ENCODE measurements at regions not wholly inside any gene's neighbourhood (a gene's known extent, or its start where the extent isn't known, plus 50 kb on each side); places are given as distances from the start of the nearest gene placed in this dataset.

GRCh38 chr10:78960316-78960800 is 108.4 kb upstream of the ZMIZ1 start:
- no peaks in the 10 kb centered on the region for H3K79me2 ChIP-seq (ENCODE audit: control insufficient read depth, insufficient read depth, low read length)
- DNase-seq (no peak), ATAC-seq (ENCODE audit: low read depth) (no peak)
- peaks cover 29% of the 10 kb centered on the region for H3K27me3 Mint-ChIP-seq
- CTCF ChIA-PET, result no interaction called here
- no peak overlapping the region for H3K4me3 ChIP-seq (ENCODE audit: control extremely low read depth in 1 of 5, extremely low read depth in 1 of 5, insufficient read depth in 1 of 5, low read depth in 2 of 5, low read length in 4 of 5)
- H4K20me1 ChIP-seq (ENCODE audit: control insufficient read depth, insufficient read depth, low read length, poor library complexity, severe bottlenecking), result no peaks in the 10 kb centered on the region
- POLR2A ChIA-PET, result no interaction called here
- H3K9me3 Mint-ChIP-seq (ENCODE audit: insufficient read depth), result no peaks in the 10 kb centered on the region
- H3K9ac ChIP-seq (ENCODE audit: low read length), result no peak overlapping the region
- H3K9me3 ChIP-seq (ENCODE audit: control extremely low read depth in 1 of 3, control insufficient read depth in 2 of 3, insufficient read depth in 1 of 3, low read length in 2 of 3), result no peaks in the 10 kb centered on the region
- H2AFZ ChIP-seq (ENCODE audit: insufficient read depth, low read depth, low read length, poor library complexity, severe bottlenecking), result no peak overlapping the region
- TF ChIP-seq CTCF (IDR thresholded peaks at IDR 0.05), result no peak
- no peak for TF ChIP-seq EZH2 (IDR thresholded peaks at IDR 0.05; ENCODE audit: borderline replicate concordance, insufficient read depth, low read depth, low read length, poor library complexity, severe bottlenecking)
- peaks cover 0 to 14% (median 0%) of the 10 kb centered on the region in 4 experiments for H3K27me3 ChIP-seq (replicated peaks in 1 of 4; ENCODE audit: control extremely low read depth in 1 of 4, control insufficient read depth in 3 of 4, insufficient read depth in 4 of 4, low read length in 3 of 4)
- intact Hi-C loops (cut with micrococcal nuclease), result no loop called here
- no peak overlapping the region for H3K27ac Mint-ChIP-seq
- no peaks in the 10 kb centered on the region for H3K36me3 ChIP-seq (replicated peaks in 1 of 2; ENCODE audit: control extremely low read depth in 1 of 2, control insufficient read depth in 1 of 2, extremely low read depth in 1 of 2, insufficient read depth in 2 of 2, low read length in 1 of 2)
- no peak overlapping the region for H3K4me2 ChIP-seq (replicated peaks; ENCODE audit: low read depth, low read length, poor library complexity, severe bottlenecking)
- H3K4me3 Mint-ChIP-seq, result no peak overlapping the region
- H3K27ac ChIP-seq (ENCODE audit: low read length in 2 of 2), result no peak overlapping the region
- H3K4me1 Mint-ChIP-seq, result no peaks in the 10 kb centered on the region
- WGBS (ENCODE audit: insufficient coverage), result 75% methylated on average over 6 of the region's 7 CpGs
- no peaks in the 10 kb centered on the region for H3K4me1 ChIP-seq (ENCODE audit: control insufficient read depth in 2 of 2, insufficient read depth in 2 of 2, low read length in 2 of 2)

- intact Hi-C loops (cut with micrococcal nuclease), result no loop called here
- no peaks in the 10 kb centered on the region for H3K4me1 Mint-ChIP-seq
- CTCF ChIA-PET, result no interaction called here
Observed at GRCh38 chr10:78961760-78962159, 107.0 kb upstream of the ZMIZ1 start.

More at GRCh38 chr10:78961760-78962159, 107.0 kb upstream of the ZMIZ1 start:
- Histone ChIP-seq H3K4me2 (replicated peaks; ENCODE audit: low read depth, low read length, poor library complexity, severe bottlenecking) (no peak overlapping the region), H3K9me3 (ENCODE audit: control extremely low read depth in 1 of 3, control insufficient read depth in 2 of 3, insufficient read depth in 1 of 3, low read length in 2 of 3) (no peaks in the 10 kb centered on the region), H3K79me2 (ENCODE audit: control insufficient read depth, insufficient read depth, low read length) (no peaks in the 10 kb centered on the region), H4K20me1 (ENCODE audit: control insufficient read depth, insufficient read depth, low read length, poor library complexity, severe bottlenecking) (no peaks in the 10 kb centered on the region), H3K4me3 (ENCODE audit: control extremely low read depth in 1 of 5, extremely low read depth in 1 of 5, insufficient read depth in 1 of 5, low read depth in 2 of 5, low read length in 4 of 5) (no peak overlapping the region), H3K9ac (ENCODE audit: low read length) (no peak overlapping the region), H3K4me1 (ENCODE audit: control insufficient read depth in 2 of 2, insufficient read depth in 2 of 2, low read length in 2 of 2) (no peaks in the 10 kb centered on the region), H3K36me3 (replicated peaks in 1 of 2; ENCODE audit: control extremely low read depth in 1 of 2, control insufficient read depth in 1 of 2, extremely low read depth in 1 of 2, insufficient read depth in 2 of 2, low read length in 1 of 2) (no peaks in the 10 kb centered on the region), H3K27me3 (replicated peaks in 1 of 4; ENCODE audit: control extremely low read depth in 1 of 4, control insufficient read depth in 3 of 4, insufficient read depth in 4 of 4, low read length in 3 of 4) (peaks cover 0 to 25% (median 0%) of the 10 kb centered on the region in 4 experiments), H2AFZ (ENCODE audit: insufficient read depth, low read depth, low read length, poor library complexity, severe bottlenecking) (no peak overlapping the region), H3K27ac (ENCODE audit: low read length in 2 of 2) (no peak overlapping the region)
- DNase-seq, result no peak
- TF ChIP-seq EZH2 (IDR thresholded peaks at IDR 0.05; ENCODE audit: borderline replicate concordance, insufficient read depth, low read depth, low read length, poor library complexity, severe bottlenecking) (no peak), CTCF (IDR thresholded peaks at IDR 0.05) (no peak)
- Mint-ChIP-seq H3K27me3 (peaks cover 39% of the 10 kb centered on the region), H3K9me3 (ENCODE audit: insufficient read depth) (no peaks in the 10 kb centered on the region), H3K27ac (no peak overlapping the region), H3K4me3 (no peak overlapping the region)
- ATAC-seq (ENCODE audit: low read depth), result no peak
- 90% methylated on average over 4 of the region's 4 CpGs for WGBS (ENCODE audit: insufficient coverage)
- POLR2A ChIA-PET, result no interaction called here
